GM12891 (cell line): ENCODE measurements at regions not wholly inside any gene's neighbourhood (a gene's known extent, or its start where the extent isn't known, plus 50 kb on each side); places are given as distances from the start of the nearest gene placed in this dataset.

Source experiments
- POLR2A ChIP-seq: IDR thresholded peaks from 2 replicates; pipeline ENCODE4 v1.6.1; 2011; ENCODE audit warnings: low read depth, low read length, control low read depth
- POLR2AphosphoS5 ChIP-seq: IDR thresholded peaks from 2 replicates; pipeline ENCODE4 v1.6.1; 2011; ENCODE audit warnings: low read depth, low read length, control low read depth
- SPI1 ChIP-seq: IDR thresholded peaks from 2 replicates; pipeline ENCODE4 v1.6.1; 2011; ENCODE audit warnings: low read depth, low read length, control low read depth
- TAF1 ChIP-seq: IDR thresholded peaks from 2 replicates; pipeline ENCODE4 v1.6.1; 2011; ENCODE audit warnings: low read depth, low read length, control low read depth

GRCh38 chr2:83162421-83162820, 1296.7 kb downstream of the SUCLG1 start:
- no peak for TF ChIP-seq POLR2AphosphoS5
- TF ChIP-seq POLR2A: no peak
- no peak for TF ChIP-seq SPI1
- no peak for TF ChIP-seq TAF1
